HEK293T (cell line): ENCODE measurements at regions not wholly inside any gene's neighbourhood (a gene's known extent, or its start where the extent isn't known, plus 50 kb on each side); places are given as distances from the start of the nearest gene placed in this dataset.
"Not testable (repeated sequence)": the region's sequence is repeated elsewhere in the genome, so short reads cannot be mapped to it uniquely, and the experiment has no call there.

ENCODE experiments used
- CTCF ChIA-PET: fragments of 350-600 bp; formaldehyde crosslinking; extraction: SDS; loops from one replicate; lab custom pipeline; 2021; ENCODE audit warnings: antibody characterized with exemption, inconsistent platforms; lab: Yijun Ruan, JAX
- POLR2A ChIA-PET: fragments of 350-600 bp; formaldehyde crosslinking; extraction: SDS; loops from one replicate; lab custom pipeline; 2020; ENCODE audit warnings: antibody characterized with exemption, inconsistent platforms; lab: Yijun Ruan, JAX
- DNase-seq: peaks from one replicate; pipeline ENCODE4 v3.0.0; 2012; ENCODE audit warnings: mixed read lengths; ENCODE audit errors: extremely low spot score
- ARNT ChIP-seq: fragments of 450-650 bp; IDR thresholded peaks from 2 replicates; pipeline ENCODE4 v1.6.1; 2017; ENCODE audit warnings: mild to moderate bottlenecking
- BHLHE40 ChIP-seq: fragments of 450-650 bp; IDR thresholded peaks from 2 replicates; pipeline ENCODE4 v1.6.1; 2016; ENCODE audit warnings: mild to moderate bottlenecking, moderate library complexity, borderline replicate concordance
- CTBP1 ChIP-seq: fragments of 450-650 bp; IDR thresholded peaks from 2 replicates; pipeline ENCODE4 v1.6.1; 2016; ENCODE audit warnings: borderline replicate concordance
- ELF4 ChIP-seq: fragments of 450-650 bp; IDR thresholded peaks from 2 replicates; pipeline ENCODE4 v1.6.1; 2017; ENCODE audit warnings: antibody characterized with exemption
- FOXA1 ChIP-seq: fragments of 450-650 bp; IDR thresholded peaks from 2 replicates; pipeline ENCODE4 v1.6.1; 2016; ENCODE audit warnings: mild to moderate bottlenecking
- FOXK2 ChIP-seq: fragments of 450-650 bp; IDR thresholded peaks from 2 replicates; pipeline ENCODE4 v1.6.1; 2016; ENCODE audit warnings: mild to moderate bottlenecking
- FOXM1 ChIP-seq: fragments of 450-650 bp; IDR thresholded peaks from 2 replicates; pipeline ENCODE4 v1.6.1; 2017; ENCODE audit warnings: mild to moderate bottlenecking, borderline replicate concordance
- HDGF ChIP-seq: fragments of 450-650 bp; IDR thresholded peaks from 2 replicates; pipeline ENCODE4 v1.6.1; 2017; ENCODE audit warnings: antibody characterized with exemption, borderline replicate concordance
- L3MBTL2 ChIP-seq: fragments of 450-650 bp; conservative IDR thresholded peaks from 2 replicates; pipeline ENCODE4 v1.6.1; 2016; ENCODE audit warnings: mild to moderate bottlenecking
- LEF1 ChIP-seq: fragments of 450-650 bp; IDR thresholded peaks from 2 replicates; pipeline ENCODE4 v1.6.1; 2017; ENCODE audit warnings: mild to moderate bottlenecking, borderline replicate concordance
- NFRKB ChIP-seq: fragments of 450-650 bp; IDR thresholded peaks from 2 replicates; pipeline ENCODE4 v1.6.1; 2016; ENCODE audit warnings: mild to moderate bottlenecking, moderate library complexity
- SP1 ChIP-seq: fragments of 450-650 bp; IDR thresholded peaks from 2 replicates; pipeline ENCODE4 v1.6.1; 2017
- SUZ12 ChIP-seq: fragments of 450-650 bp; IDR thresholded peaks from 2 replicates; pipeline ENCODE4 v1.6.1; 2016; ENCODE audit warnings: mild to moderate bottlenecking
- TARDBP ChIP-seq: fragments of 450-650 bp; IDR thresholded peaks from 2 replicates; pipeline ENCODE4 v1.6.1; 2016
- ZNF384 ChIP-seq: fragments of 450-650 bp; IDR thresholded peaks from 2 replicates; pipeline ENCODE4 v1.6.1; 2016
- TF ChIP-seq, protein P1 (sequence below): fragments of 450-650 bp; IDR thresholded peaks from 2 replicates; pipeline ENCODE4 v1.6.1; 2016

DNA sequence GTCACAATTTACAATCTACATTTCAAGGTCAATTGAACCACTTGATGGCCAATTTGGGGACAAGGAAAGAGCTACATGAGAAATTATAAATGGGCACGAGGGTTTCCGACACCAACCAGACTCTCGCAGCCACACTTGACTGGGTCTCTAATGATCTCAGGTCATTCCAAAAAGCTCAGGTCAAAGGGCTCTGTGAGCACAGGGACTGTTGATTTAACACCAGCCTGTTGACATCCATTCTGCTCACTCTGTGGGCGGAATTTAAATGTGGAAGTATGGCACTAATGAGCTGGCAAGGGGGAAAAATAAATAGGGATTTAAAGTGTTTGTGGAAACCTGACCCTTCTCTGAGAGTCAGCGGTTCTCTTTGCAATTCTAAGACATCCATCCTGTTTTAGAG is 810.7 kb upstream of the AUTS2 start:
- no peak for TF ChIP-seq FOXA1
- no peak for TF ChIP-seq NFRKB
- TF ChIP-seq TARDBP: no peak
- no peak for TF ChIP-seq L3MBTL2
- TF ChIP-seq SUZ12: no peak
- no peak for TF ChIP-seq SP1
- TF ChIP-seq ZNF384: no peak
- TF ChIP-seq FOXK2: no peak
- no peak for TF ChIP-seq FOXM1
- TF ChIP-seq ELF4: no peak
- TF ChIP-seq LEF1: no peak
- TF ChIP-seq, protein P1, sequence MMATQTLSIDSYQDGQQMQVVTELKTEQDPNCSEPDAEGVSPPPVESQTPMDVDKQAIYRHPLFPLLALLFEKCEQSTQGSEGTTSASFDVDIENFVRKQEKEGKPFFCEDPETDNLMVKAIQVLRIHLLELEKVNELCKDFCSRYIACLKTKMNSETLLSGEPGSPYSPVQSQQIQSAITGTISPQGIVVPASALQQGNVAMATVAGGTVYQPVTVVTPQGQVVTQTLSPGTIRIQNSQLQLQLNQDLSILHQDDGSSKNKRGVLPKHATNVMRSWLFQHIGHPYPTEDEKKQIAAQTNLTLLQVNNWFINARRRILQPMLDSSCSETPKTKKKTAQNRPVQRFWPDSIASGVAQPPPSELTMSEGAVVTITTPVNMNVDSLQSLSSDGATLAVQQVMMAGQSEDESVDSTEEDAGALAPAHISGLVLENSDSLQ: no peak
- no peak for TF ChIP-seq CTBP1
- TF ChIP-seq BHLHE40: no peak
- TF ChIP-seq ARNT: no peak
- TF ChIP-seq HDGF: no peak
- no peak for DNase-seq
- CTCF ChIA-PET: interaction anchor here (0.5 kb wide), 2 partner anchors 12 to 809 kb away, joined by 3 read pairs; no protein-coding TSS in a partner anchor
- POLR2A ChIA-PET: no interaction called here

DNA sequence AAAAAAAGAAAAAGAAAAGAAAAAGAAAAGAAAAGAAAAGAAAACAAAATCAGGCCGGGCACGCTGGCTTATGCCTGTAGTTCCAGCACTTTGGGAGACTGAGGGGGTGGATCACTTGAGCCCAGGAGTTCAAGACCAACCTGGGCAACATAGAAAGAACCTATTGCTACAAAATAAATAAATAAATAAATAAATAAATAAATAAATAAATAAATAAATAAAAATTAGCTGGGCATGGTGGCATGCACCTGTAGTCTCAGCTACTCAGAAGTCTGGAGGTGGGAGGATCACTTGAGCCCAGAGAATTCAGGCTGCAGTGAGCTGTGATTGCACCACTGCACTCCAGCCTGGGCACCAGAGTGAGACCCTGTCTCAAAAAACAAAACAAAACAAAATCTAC is 809.7 kb upstream of the AUTS2 start:
- DNase-seq, POLR2A ChIA-PET, CTCF ChIA-PET: not testable (repeated sequence)

DNA sequence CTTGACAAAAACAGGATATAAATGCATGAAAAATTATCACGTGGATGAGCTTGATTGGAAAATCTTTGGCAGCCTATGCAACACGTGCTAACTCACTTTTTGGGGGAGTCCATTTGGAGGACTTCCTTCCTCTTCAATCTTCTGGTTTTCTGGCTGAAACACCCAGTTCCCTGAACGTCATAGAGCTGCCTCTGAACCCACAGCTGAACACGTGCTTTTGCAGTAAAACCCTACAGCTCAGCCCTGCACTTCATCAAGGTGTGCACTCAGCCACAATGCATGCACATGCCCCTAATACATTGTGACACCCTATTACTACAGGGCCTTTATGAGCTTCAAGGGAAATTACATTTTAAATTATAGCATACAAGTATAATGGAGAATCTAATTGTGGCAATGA is 808.7 kb upstream of the AUTS2 start:
- no peak for DNase-seq
- ChIA-PET POLR2A (no interaction called here), CTCF (interaction anchor here (0.8 kb wide), 1 partner anchor 1884 kb away, joined by 3 read pairs; no protein-coding TSS in a partner anchor)
- TF ChIP-seq FOXK2: no peak
- no peak for TF ChIP-seq TARDBP
- no peak for TF ChIP-seq BHLHE40
- TF ChIP-seq FOXA1: no peak
- TF ChIP-seq FOXM1: no peak
- no peak for TF ChIP-seq ARNT
- TF ChIP-seq, protein P1: no peak
- TF ChIP-seq NFRKB: no peak

DNA sequence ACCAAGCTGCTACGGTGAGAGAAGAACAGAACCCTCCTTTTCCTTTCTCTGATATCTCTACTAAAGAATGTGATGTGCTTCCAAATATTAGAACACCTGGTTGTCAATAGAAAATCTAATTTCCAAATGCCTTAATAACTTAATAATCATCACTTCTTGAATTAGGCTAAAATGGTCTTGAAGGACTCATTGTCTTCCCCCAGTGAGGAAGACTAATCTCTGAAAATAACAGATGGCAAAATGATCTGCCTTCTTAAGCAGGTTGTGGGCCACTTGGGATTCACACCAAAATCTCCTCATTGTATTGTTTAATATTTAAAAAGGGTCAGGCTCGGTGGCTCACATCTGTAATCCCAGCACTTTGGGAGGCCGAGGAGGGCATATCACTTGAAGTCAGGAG is 805.9 kb upstream of the AUTS2 start:
- TF ChIP-seq SUZ12 (no peak), FOXM1 (no peak), CTBP1 (no peak)
- no peak for DNase-seq
- POLR2A ChIA-PET: no interaction called here
- CTCF ChIA-PET: no interaction called here

DNA sequence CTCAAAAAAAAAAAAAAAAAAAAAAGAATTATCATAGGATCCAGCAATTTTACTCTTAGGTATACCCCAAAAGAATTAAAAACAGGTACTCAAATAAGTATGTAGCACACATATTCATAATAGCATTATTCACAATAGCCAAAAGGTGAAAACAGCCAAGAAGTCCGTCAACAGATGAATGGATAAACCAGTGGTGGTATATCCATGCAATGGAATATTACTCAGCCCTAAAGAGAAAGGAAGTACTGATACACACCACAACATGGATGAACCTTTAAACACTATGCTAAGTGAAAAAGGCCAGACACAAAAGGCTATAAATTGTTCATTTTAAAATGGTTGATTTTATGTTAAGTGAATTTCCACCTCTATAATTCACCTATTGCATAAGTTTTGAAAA is 804.8 kb upstream of the AUTS2 start:
- POLR2A ChIA-PET: no interaction called here
- DNase-seq: no peak
- TF ChIP-seq SP1: no peak
- no peak for TF ChIP-seq L3MBTL2
- TF ChIP-seq LEF1: no peak
- TF ChIP-seq ELF4: no peak
- TF ChIP-seq ARNT: no peak
- TF ChIP-seq FOXM1: no peak
- no peak for TF ChIP-seq CTBP1
- TF ChIP-seq, protein P1: no peak
- TF ChIP-seq FOXK2: no peak
- no peak for TF ChIP-seq SUZ12
- no peak for TF ChIP-seq TARDBP
- TF ChIP-seq FOXA1: no peak
- TF ChIP-seq HDGF: no peak
- CTCF ChIA-PET: interaction anchor here (0.7 kb wide), 1 partner anchor 53 kb away, joined by 3 read pairs; no protein-coding TSS in a partner anchor

DNA sequence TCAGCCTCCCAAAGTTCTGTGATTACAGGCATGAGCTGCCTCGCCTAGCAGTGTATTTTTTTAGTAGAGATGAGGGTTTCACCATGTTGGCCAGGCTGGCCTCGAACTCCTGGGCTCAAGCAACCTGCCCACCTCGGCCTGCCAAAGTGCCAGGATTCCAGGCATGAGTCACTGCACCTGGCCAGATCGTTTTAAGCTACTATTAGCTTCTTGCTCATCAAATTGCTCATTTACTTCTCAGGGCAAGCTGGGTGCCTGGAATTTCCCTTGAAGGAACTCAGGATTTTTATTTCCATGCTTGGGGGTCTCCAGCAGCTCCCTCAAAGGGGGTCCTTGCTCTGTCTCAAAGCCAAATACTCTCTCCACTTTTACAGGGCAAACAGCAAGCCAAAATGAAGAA is 798.0 kb upstream of the AUTS2 start:
- ChIA-PET POLR2A (interaction anchor here (1.6 kb wide), 1 partner anchor 28 kb away, joined by 3 read pairs; no protein-coding TSS in a partner anchor), CTCF (interaction anchor here (0.7 to 1.4 kb wide), 2 partner anchors 10 to 541 kb away, joined by 3 to 4 read pairs; no protein-coding TSS in a partner anchor)
- no peak for DNase-seq
- TF ChIP-seq ELF4: no peak
- TF ChIP-seq FOXK2: no peak
- TF ChIP-seq FOXA1: no peak
- no peak for TF ChIP-seq LEF1
- TF ChIP-seq L3MBTL2: no peak
- TF ChIP-seq FOXM1: no peak
- no peak for TF ChIP-seq CTBP1
- TF ChIP-seq, protein P1: no peak
- no peak for TF ChIP-seq NFRKB
- TF ChIP-seq BHLHE40: no peak
- TF ChIP-seq ZNF384: no peak
- no peak for TF ChIP-seq SP1
- TF ChIP-seq HDGF: no peak
- TF ChIP-seq ARNT: no peak
- no peak for TF ChIP-seq SUZ12
- TF ChIP-seq TARDBP: no peak

DNA sequence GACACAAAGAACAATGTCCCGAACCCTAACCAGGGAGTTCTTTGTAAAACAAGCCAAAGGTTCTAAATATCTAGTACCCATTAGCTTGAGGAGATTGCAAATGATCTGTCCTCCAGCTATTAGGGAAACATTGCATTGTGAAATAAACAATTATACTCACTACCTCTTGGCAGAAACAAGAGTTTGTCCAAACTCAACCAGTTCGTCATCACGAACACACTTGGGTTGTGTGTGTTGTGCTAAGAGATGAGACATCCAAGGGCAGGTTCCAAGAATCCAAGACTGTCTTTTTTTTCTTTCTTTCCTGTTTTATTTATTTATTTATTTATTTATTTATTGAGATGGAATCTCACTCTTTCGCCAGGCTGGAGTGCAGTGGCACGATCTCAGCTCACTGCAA is 793.1 kb upstream of the AUTS2 start:
- ChIA-PET CTCF (no interaction called here), POLR2A (no interaction called here)
- TF ChIP-seq FOXM1: no peak
- no peak for TF ChIP-seq NFRKB
- TF ChIP-seq SUZ12: no peak
- no peak for TF ChIP-seq TARDBP
- no peak for DNase-seq
